ENCODE measurements at regions not wholly inside any gene's neighbourhood (a gene's known extent, or its start where the extent isn't known, plus 50 kb on each side); places are given as distances from the start of the nearest gene placed in this dataset.

GRCh38 chr14:82067221-82067875, 533.7 kb upstream of the SEL1L start:
- DNase-seq: no peak

GRCh38 chr14:82070040-82070439, 536.4 kb upstream of the SEL1L start:
- DNase-seq: no peak

GRCh38 chr14:82070753-82071152, 537.1 kb upstream of the SEL1L start:
- no peak for DNase-seq

GRCh38 chr14:82073547-82073946, 539.9 kb upstream of the SEL1L start:
- no peak for DNase-seq

GRCh38 chr14:82075566-82075965, 541.9 kb upstream of the SEL1L start:
- DNase-seq: peak; percentile 21

- DNase-seq: no peak
These were observed 545.9 kb upstream of the SEL1L start for GRCh38 chr14:82079553-82079952.

- no peak for DNase-seq
These were observed 546.7 kb upstream of the SEL1L start for GRCh38 chr14:82080370-82080769.

DNA sequence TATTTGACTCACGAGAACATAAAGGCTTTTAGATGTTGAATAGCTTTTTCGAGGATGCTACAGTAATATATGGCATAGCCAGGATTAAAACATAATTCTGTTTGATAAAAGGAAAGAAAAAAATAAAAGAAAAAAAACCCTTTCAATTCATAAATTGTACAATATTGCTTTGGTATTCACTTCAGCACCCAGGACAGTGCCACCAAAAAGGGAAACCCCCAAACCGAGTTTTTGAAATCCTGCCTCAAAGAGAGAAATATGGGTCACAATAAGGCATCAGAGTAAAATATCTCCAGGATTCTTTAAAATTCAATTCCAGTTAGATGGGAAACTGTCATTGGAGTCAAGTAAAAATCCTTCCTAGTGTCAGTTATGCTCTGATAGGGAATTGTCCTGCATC, 551.2 kb upstream of the SEL1L start:
- DNase-seq: no peak

GRCh38 chr14:82091097-82091496, 557.4 kb upstream of the SEL1L start:
- DNase-seq: no peak

- DNase-seq: no peak
These were observed 561.2 kb upstream of the SEL1L start for GRCh38 chr14:82094829-82095345.

GRCh38 chr14:82104013-82104412, 570.4 kb upstream of the SEL1L start:
- no peak for DNase-seq

GRCh38 chr14:82112210-82112839, 578.7 kb upstream of the SEL1L start:
- no peak for DNase-seq

DNA sequence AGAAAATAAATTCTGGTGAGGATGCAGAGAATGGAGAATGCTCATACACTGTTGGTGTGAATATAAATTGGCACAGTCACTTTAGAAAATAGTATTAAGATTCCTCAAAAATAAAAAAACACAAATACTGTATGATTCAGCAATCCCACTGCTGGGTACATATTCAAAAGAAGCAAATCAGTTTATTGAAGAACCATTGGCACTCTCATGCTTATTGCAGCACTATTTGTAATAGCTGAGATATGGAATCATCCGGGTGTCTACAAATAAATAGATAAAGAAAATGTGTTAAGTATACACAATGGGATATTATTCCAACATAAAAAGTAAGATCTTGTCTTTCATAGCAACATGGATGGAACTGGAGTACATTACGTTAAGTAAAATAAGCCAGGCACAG, 579.4 kb upstream of the SEL1L start:
- DNase-seq: no peak

GRCh38 chr14:82113710-82114109, 580.1 kb upstream of the SEL1L start:
- no peak for DNase-seq

DNA sequence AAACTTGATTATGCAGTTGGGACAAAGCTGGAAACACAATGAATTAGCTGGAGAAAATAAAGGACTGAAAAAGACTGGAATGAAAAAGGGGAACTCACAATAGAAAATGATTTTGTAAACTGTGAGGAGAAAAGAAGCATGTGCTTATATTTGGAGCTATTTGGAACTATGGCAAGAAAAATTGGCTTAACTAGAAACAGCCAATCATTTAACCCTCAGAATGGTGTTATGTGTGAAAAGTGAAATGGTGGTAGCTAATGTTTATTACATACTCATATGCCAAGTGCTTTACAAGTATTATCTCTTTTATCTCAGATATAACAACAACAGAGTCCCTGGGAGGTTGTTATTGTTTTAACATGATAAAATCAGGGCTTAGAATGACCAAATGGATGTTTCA, 583.1 kb upstream of the SEL1L start:
- DNase-seq: no peak

DNA sequence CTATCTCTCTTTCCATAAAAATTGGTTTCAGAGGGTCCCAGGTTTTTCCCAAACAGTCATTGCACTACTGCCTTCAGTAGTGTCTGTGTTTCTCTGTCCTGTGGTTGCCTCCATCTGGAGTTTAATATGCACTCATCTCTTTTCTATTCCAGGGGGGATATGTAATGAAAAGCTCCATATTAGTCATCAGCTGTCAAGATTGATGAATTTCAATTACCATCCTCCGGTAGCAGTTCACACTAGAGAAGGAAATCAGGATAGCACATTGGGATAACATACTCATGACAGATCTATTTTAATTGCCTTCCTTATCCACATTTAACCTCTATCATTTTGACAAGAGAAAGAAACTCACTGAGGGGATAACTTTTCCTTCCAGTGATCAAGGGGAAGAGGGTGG, 589.0 kb upstream of the SEL1L start:
- no peak for DNase-seq

DNA sequence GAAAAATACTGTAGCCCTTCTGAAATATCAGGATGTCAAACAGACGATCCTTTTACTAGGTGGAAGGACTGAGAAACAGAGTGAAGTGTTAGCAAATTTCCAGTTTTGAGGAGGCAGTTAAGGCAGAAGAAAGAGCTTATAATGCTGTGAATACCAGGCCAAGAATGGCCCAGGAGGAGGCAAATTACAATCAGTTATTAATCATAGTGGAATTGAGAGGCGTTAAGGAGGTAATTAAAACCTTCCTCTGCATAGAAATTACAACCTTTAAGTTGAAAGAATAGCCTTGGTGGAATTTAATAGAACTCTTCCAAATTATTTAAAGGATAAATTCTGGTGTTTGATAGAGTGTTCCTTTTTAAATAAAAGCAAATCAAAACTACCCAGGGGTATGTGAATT, 590.9 kb upstream of the SEL1L start:
- DNase-seq: no peak

GRCh38 chr14:82126006-82126405, 592.4 kb upstream of the SEL1L start:
- no peak for DNase-seq

- no peak for DNase-seq
These were observed 600.8 kb upstream of the SEL1L start for GRCh38 chr14:82134411-82134810.

- DNase-seq: no peak
These were observed 604.8 kb upstream of the SEL1L start for GRCh38 chr14:82138431-82138830.

DNA sequence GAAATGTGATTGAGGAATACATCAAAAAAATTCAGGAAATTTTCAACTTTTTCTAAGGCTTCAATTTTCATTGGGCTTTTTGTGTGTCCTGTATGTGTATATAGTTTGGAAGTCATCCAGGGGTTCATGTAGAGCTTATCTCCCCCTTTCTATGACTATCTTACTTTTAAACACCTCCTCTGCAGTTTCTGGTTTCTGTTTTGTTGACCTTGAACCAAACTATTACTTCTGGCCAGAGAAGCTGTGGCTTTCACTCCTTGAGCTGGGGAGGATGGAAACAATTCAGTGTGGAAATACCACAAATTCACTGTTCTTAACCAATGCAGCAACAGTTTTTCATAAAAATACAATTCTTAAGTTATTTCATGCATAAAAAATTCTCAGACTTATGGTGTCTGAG, 613.2 kb upstream of the SEL1L start:
- DNase-seq: no peak

- no peak for DNase-seq
These were observed 620.0 kb upstream of the SEL1L start for GRCh38 chr14:82153689-82154088.

- DNase-seq: no peak
These were observed 626.0 kb upstream of the SEL1L start for GRCh38 chr14:82159624-82160023.

DNA sequence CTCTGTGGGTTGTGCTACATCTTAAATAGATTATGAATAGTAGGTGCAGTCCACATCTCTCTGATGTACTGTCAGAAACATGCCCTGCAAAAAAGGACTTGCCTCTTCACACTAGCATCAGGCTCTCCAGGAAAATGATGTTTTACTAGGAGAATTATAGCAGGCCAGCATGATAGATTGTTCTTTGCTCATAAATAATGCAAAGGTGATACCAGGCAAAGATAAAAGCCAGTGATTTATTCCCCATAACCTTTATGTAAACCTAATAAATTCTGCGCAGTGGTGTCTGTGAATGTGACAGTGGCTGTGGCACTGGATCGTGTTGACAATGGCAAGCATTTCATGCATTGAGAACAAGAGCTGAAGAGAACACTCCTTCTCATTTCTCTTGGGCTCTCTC, 646.5 kb upstream of the SEL1L start:
- no peak for DNase-seq

- no peak for DNase-seq
These were observed 649.0 kb upstream of the SEL1L start for GRCh38 chr14:82182646-82183045.

Measured in kidney glomerular epithelial cell (primary cell).